ENCODE measurements at regions not wholly inside any gene's neighbourhood (a gene's known extent, or its start where the extent isn't known, plus 50 kb on each side); places are given as distances from the start of the nearest gene placed in this dataset.

DNA sequence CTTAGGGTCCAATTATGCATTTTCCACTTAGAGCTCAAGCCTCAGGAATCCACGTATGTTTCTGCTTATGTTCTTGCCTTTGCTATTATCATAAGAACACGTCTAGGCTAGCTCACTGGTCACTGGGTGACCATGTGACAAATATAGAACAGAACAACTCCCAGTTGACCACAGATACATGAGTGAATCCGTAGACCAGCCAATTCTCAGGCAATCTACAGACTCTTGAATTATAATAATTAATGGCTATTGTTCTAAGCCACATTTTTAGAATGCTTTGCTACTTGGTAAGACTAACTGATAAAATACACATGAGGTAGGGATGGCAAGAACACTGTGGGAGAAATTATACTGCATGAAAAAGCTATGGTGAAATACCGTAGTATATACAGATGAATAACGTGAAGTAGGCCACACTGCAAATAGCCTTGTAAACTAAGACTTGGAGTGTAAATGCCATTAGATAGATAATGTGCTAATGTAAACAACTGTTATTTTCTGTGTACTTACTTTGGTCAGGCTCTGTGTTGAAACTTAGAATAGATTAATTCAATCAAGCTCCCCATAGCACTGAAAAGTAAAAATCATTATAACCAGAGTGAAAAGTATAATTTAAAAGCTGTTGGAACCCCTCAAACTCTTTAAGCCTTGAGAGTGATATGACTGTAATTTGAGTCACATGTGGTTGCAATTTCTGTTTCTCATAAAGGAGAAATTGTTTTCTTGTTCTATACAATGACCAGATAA is 366.2 kb upstream of the CCDC179 start:
- H3K36me3 Mint-ChIP-seq: no peaks in the 10 kb centered on the region
- ATAC-seq (no peak), DNase-seq (no peak)
- Histone ChIP-seq H3K27ac (ENCODE audit: low read depth, low read length) (no peak overlapping the region), H3K4me1 (ENCODE audit: control insufficient read depth in 2 of 2, insufficient read depth in 2 of 2, low read length in 2 of 2) (no peaks in the 10 kb centered on the region), H3K9me3 (ENCODE audit: control insufficient read depth in 2 of 3, low read length in 3 of 3) (no peaks in the 10 kb centered on the region), H3K36me3 (ENCODE audit: control insufficient read depth in 2 of 3, insufficient read depth in 3 of 3, low read length in 3 of 3) (no peaks in the 10 kb centered on the region), H3K27me3 (ENCODE audit: control insufficient read depth in 2 of 2, insufficient read depth in 2 of 2, low read length in 2 of 2) (no peaks in the 10 kb centered on the region), H3K4me3 (ENCODE audit: low read length) (no peak overlapping the region)
- intact Hi-C loops (cut with micrococcal nuclease): no loop called here
- ChIA-PET CTCF (no interaction called here), POLR2A (no interaction called here)
- H3K9me3 Mint-ChIP-seq: peaks cover 0 to 10% (median 2%) of the 10 kb centered on the region in 11 donors
- H3K4me1 Mint-ChIP-seq: no peaks in the 10 kb centered on the region
- no peaks in the 10 kb centered on the region for H3K27me3 Mint-ChIP-seq
- H3K4me3 Mint-ChIP-seq: no peak overlapping the region
- H3K27ac Mint-ChIP-seq: no peak overlapping the region

DNA sequence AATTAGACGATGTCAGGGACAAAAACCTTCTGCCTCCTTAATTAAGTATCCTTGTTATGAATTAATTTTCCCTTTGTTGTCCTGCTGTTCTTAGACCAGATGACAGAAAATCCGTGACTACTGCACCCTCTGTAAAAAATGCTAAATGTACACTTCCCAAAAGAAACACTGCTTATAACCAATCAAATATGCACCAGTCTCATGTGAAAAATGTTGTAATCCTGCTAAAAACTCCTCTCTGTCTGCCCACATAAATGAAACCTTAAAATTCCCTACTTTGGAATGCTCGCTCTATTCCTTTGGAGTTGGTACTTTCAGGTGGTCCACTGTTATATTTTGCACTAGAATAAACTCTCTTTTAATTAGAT is 366.8 kb upstream of the CCDC179 start:
- Histone ChIP-seq H3K9me3 (ENCODE audit: control insufficient read depth in 2 of 3, low read length in 3 of 3) (no peaks in the 10 kb centered on the region), H3K27ac (ENCODE audit: low read depth, low read length) (no peak overlapping the region), H3K27me3 (ENCODE audit: control insufficient read depth in 2 of 2, insufficient read depth in 2 of 2, low read length in 2 of 2) (no peaks in the 10 kb centered on the region), H3K4me3 (ENCODE audit: low read length) (no peak overlapping the region), H3K4me1 (ENCODE audit: control insufficient read depth in 2 of 2, insufficient read depth in 2 of 2, low read length in 2 of 2) (no peaks in the 10 kb centered on the region), H3K36me3 (ENCODE audit: control insufficient read depth in 2 of 3, insufficient read depth in 3 of 3, low read length in 3 of 3) (no peaks in the 10 kb centered on the region)
- peaks cover 0 to 7% (median 2%) of the 10 kb centered on the region in 11 donors for H3K9me3 Mint-ChIP-seq
- H3K4me3 Mint-ChIP-seq: no peak overlapping the region
- H3K36me3 Mint-ChIP-seq: no peaks in the 10 kb centered on the region
- ATAC-seq (no peak), DNase-seq (no peak)
- CTCF ChIA-PET: no interaction called here
- no peaks in the 10 kb centered on the region for H3K4me1 Mint-ChIP-seq
- POLR2A ChIA-PET: no interaction called here
- intact Hi-C loops (cut with micrococcal nuclease): no loop called here
- no peak overlapping the region for H3K27ac Mint-ChIP-seq
- no peaks in the 10 kb centered on the region for H3K27me3 Mint-ChIP-seq

DNA sequence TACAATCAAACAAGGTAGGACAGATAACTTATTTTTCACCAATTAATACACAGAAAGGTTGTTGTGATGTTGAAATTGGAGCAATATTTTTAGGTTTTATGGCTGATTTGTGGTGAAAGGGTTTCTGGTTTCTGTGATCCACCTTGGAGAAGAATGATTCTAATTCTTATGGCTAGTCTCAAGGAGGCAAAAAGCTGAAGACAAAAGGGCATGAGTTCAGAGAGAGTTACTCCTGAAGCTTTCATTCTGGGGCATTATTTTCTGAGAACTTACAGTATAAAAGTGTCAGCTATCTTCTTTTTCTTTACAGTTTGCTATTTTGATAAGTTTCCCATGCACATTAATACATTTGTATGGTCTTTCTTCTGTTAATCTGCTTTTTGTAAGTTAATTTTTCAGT is 372.4 kb upstream of the CCDC179 start:
- H3K27ac Mint-ChIP-seq: no peak overlapping the region
- H3K27me3 Mint-ChIP-seq: no peaks in the 10 kb centered on the region
- no peaks in the 10 kb centered on the region for H3K27me3 ChIP-seq (ENCODE audit: control insufficient read depth in 2 of 2, insufficient read depth in 2 of 2, low read length in 2 of 2)
- H3K36me3 ChIP-seq (ENCODE audit: control insufficient read depth in 2 of 3, insufficient read depth in 3 of 3, low read length in 3 of 3): no peaks in the 10 kb centered on the region
- peaks cover 0 to 4% (median 0%) of the 10 kb centered on the region in 11 donors for H3K9me3 Mint-ChIP-seq
- ChIA-PET CTCF (no interaction called here), POLR2A (no interaction called here)
- no peak for ATAC-seq
- H3K4me1 Mint-ChIP-seq: no peaks in the 10 kb centered on the region
- no peaks in the 10 kb centered on the region for H3K36me3 Mint-ChIP-seq
- DNase-seq: no peak
- no peak overlapping the region for H3K27ac ChIP-seq (ENCODE audit: low read depth, low read length)
- intact Hi-C loops (cut with micrococcal nuclease): no loop called here
- H3K4me3 Mint-ChIP-seq: no peak overlapping the region
- H3K9me3 ChIP-seq (ENCODE audit: control insufficient read depth in 2 of 3, low read length in 3 of 3): no peaks in the 10 kb centered on the region
- no peak overlapping the region for H3K4me3 ChIP-seq (ENCODE audit: low read length)
- H3K4me1 ChIP-seq (ENCODE audit: control insufficient read depth in 2 of 2, insufficient read depth in 2 of 2, low read length in 2 of 2): no peaks in the 10 kb centered on the region

DNA sequence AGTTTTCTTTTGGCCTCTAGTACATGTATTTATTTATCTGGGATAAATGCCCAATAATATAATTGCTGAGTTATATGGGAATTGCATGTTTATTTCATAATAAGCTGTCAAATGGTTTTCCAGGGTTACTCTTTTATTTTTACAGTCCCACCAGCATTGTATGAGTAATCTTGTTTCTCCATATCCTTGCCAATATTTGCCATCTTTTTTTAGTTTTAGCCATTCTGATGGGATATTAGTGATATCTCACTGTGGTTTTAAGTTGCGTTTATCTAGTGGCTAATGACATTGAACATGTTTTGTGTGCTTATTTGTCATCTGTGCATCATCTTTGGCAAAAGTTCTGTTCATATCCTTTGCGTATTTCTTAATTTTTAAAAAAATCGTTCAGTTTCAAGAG is 372.8 kb upstream of the CCDC179 start:
- H3K27ac Mint-ChIP-seq: no peak overlapping the region
- Histone ChIP-seq H3K4me3 (ENCODE audit: low read length) (no peak overlapping the region), H3K27ac (ENCODE audit: low read depth, low read length) (no peak overlapping the region), H3K36me3 (ENCODE audit: control insufficient read depth in 2 of 3, insufficient read depth in 3 of 3, low read length in 3 of 3) (no peaks in the 10 kb centered on the region), H3K9me3 (ENCODE audit: control insufficient read depth in 2 of 3, low read length in 3 of 3) (no peaks in the 10 kb centered on the region), H3K4me1 (ENCODE audit: control insufficient read depth in 2 of 2, insufficient read depth in 2 of 2, low read length in 2 of 2) (no peaks in the 10 kb centered on the region), H3K27me3 (ENCODE audit: control insufficient read depth in 2 of 2, insufficient read depth in 2 of 2, low read length in 2 of 2) (no peaks in the 10 kb centered on the region)
- ChIA-PET CTCF (no interaction called here), POLR2A (no interaction called here)
- peaks cover 0 to 4% (median 0%) of the 10 kb centered on the region in 11 donors for H3K9me3 Mint-ChIP-seq
- no peak for ATAC-seq
- H3K4me1 Mint-ChIP-seq: no peaks in the 10 kb centered on the region
- no peaks in the 10 kb centered on the region for H3K36me3 Mint-ChIP-seq
- H3K4me3 Mint-ChIP-seq: no peak overlapping the region
- intact Hi-C loops (cut with micrococcal nuclease): no loop called here
- no peak for DNase-seq
- no peaks in the 10 kb centered on the region for H3K27me3 Mint-ChIP-seq

DNA sequence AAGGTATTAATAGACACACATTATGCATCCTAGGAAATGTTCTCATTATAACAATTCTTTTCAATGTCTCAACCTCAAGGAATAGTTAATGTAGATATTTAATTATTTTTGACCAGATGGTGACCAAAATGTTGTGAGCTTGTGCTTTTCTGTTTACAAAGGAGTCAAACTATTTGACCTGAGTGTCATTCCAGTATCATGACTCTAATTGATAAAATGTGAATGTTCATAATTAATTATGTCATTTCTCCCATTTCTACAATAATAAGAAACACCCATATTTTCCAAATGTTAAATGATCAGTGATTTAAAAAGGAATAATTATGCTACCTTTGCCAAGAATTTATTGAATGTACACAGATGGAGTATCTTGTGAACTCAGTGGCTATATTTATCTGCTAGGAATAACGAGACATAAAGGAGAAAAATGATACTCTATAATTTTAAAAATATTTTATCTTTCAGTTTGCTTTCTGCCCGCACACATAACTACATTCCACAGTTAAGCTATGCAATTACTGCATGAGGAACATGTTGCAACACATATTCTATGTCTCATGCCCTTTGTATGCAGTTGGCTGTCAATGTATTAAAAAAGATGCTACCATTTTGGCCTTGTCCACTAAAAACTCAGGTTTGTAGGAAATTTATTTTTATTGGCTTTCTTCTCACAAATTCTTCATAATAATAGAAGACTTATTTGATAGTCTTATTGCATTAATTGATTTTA is 376.7 kb upstream of the CCDC179 start:
- Histone ChIP-seq H3K27me3 (ENCODE audit: control insufficient read depth in 2 of 2, insufficient read depth in 2 of 2, low read length in 2 of 2) (no peaks in the 10 kb centered on the region), H3K4me1 (ENCODE audit: control insufficient read depth in 2 of 2, insufficient read depth in 2 of 2, low read length in 2 of 2) (no peaks in the 10 kb centered on the region), H3K4me3 (ENCODE audit: low read length) (no peak overlapping the region), H3K27ac (ENCODE audit: low read depth, low read length) (no peak overlapping the region), H3K9me3 (ENCODE audit: control insufficient read depth in 2 of 3, low read length in 3 of 3) (no peaks in the 10 kb centered on the region), H3K36me3 (ENCODE audit: control insufficient read depth in 2 of 3, insufficient read depth in 3 of 3, low read length in 3 of 3) (no peaks in the 10 kb centered on the region)
- no peaks in the 10 kb centered on the region for H3K36me3 Mint-ChIP-seq
- no peaks in the 10 kb centered on the region for H3K27me3 Mint-ChIP-seq
- ATAC-seq (no peak), DNase-seq (no peak)
- no peak overlapping the region for H3K27ac Mint-ChIP-seq
- H3K9me3 Mint-ChIP-seq: peaks cover 0 to 4% (median 0%) of the 10 kb centered on the region in 11 donors
- ChIA-PET CTCF (no interaction called here), POLR2A (no interaction called here)
- no peak overlapping the region for H3K4me3 Mint-ChIP-seq
- intact Hi-C loops (cut with micrococcal nuclease): no loop called here
- no peaks in the 10 kb centered on the region for H3K4me1 Mint-ChIP-seq

DNA sequence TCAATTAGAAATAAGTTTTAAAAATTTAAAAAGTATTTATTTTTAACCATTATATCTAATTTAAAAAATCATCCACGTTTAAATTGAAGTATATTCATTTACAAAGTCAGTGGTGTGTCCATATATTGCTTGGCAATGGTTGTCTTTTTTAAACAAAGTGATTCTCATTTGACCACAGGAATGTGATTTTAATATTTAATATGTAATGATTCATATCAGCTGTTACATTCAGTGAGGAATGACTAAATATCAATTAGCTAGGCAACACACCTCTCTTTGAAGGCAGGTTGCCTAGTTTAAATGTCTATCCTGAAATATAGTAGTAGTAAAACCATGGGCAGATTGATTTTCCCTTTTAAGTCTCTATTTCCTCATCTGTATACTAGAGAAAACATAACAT is 392.2 kb upstream of the CCDC179 start:
- DNase-seq: no peak
- Mint-ChIP-seq H3K4me3 (no peak overlapping the region), H3K27ac (no peak overlapping the region), H3K36me3 (no peaks in the 10 kb centered on the region), H3K4me1 (no peaks in the 10 kb centered on the region), H3K27me3 (no peaks in the 10 kb centered on the region), H3K9me3 (peaks cover 0 to 15% (median under 1%) of the 10 kb centered on the region in 11 donors)
- Histone ChIP-seq H3K27me3 (ENCODE audit: control insufficient read depth in 2 of 2, insufficient read depth in 2 of 2, low read length in 2 of 2) (no peaks in the 10 kb centered on the region), H3K4me1 (ENCODE audit: control insufficient read depth in 2 of 2, insufficient read depth in 2 of 2, low read length in 2 of 2) (no peaks in the 10 kb centered on the region), H3K36me3 (ENCODE audit: control insufficient read depth in 2 of 3, insufficient read depth in 3 of 3, low read length in 3 of 3) (no peaks in the 10 kb centered on the region), H3K4me3 (ENCODE audit: low read length) (no peak overlapping the region), H3K9me3 (ENCODE audit: control insufficient read depth in 2 of 3, low read length in 3 of 3) (no peaks in the 10 kb centered on the region), H3K27ac (ENCODE audit: low read depth, low read length) (no peak overlapping the region)
- no peak for ATAC-seq
- intact Hi-C loops (cut with micrococcal nuclease): no loop called here
- ChIA-PET POLR2A (no interaction called here), CTCF (no interaction called here)

DNA sequence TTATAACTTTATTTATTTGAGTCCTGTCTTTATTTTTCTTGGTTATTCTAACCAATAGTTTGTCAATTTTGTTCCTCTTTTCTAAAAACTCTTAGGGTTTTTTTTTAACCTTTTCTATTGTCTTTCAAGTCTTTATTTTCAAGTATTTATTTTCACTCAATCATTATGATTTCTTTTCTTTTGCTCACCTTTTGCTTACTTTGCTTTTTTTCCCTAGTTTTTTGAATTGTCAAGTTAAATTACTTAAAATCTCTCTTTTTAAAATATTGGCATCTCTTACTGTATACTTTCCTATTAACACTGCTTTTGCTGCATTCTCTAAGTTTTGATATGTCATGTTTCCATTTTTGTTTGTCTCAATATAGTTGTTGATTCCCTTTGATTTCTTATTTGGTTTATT is 396.8 kb upstream of the CCDC179 start:
- H3K36me3 ChIP-seq (ENCODE audit: control insufficient read depth in 2 of 3, insufficient read depth in 3 of 3, low read length in 3 of 3): no peaks in the 10 kb centered on the region
- H3K4me3 Mint-ChIP-seq: no peak overlapping the region
- H3K4me1 ChIP-seq (ENCODE audit: control insufficient read depth in 2 of 2, insufficient read depth in 2 of 2, low read length in 2 of 2): no peaks in the 10 kb centered on the region
- H3K27ac ChIP-seq (ENCODE audit: low read depth, low read length): no peak overlapping the region
- H3K27me3 ChIP-seq (ENCODE audit: control insufficient read depth in 2 of 2, insufficient read depth in 2 of 2, low read length in 2 of 2): no peaks in the 10 kb centered on the region
- no peaks in the 10 kb centered on the region for H3K4me1 Mint-ChIP-seq
- no peaks in the 10 kb centered on the region for H3K36me3 Mint-ChIP-seq
- POLR2A ChIA-PET: no interaction called here
- no peaks in the 10 kb centered on the region for H3K27me3 Mint-ChIP-seq
- H3K4me3 ChIP-seq (ENCODE audit: low read length): no peak overlapping the region
- no peak overlapping the region for H3K27ac Mint-ChIP-seq
- CTCF ChIA-PET: no interaction called here
- H3K9me3 ChIP-seq (ENCODE audit: control insufficient read depth in 2 of 3, low read length in 3 of 3): no peaks in the 10 kb centered on the region
- peaks cover 0 to 19% (median 2%) of the 10 kb centered on the region in 11 donors for H3K9me3 Mint-ChIP-seq
- DNase-seq (no peak), ATAC-seq (no peak)
- intact Hi-C loops (cut with micrococcal nuclease): no loop called here

Measured in naive thymus-derived CD4-positive, alpha-beta T cell (primary cell).